Gastrocnemius medialis (tissue), 4 donors: ENCODE measurements at regions not wholly inside any gene's neighbourhood (a gene's known extent, or its start where the extent isn't known, plus 50 kb on each side); places are given as distances from the start of the nearest gene placed in this dataset.

Source experiments
- POLR2A ChIP-seq, 2 donors: fragments of 450-650 bp; IDR thresholded peaks; one replicate each; pipeline ENCODE4 v1.6.1; 2017; ENCODE audit warnings: antibody characterized with exemption in 2 of 2, mild to moderate bottlenecking in 2 of 2, moderate library complexity in 2 of 2
- TF ChIP-seq, protein P1 (sequence below), 5 experiments: fragments of 450-650 bp in 3 of 5; fragments of 200-600 bp in 2 of 5; sonication (generic) in 2 of 5; IDR thresholded peaks in 4 of 5; conservative IDR thresholded peaks in 1 of 5; 1 replicate in 4 of 5; 2 replicates in 1 of 5; pipeline ENCODE4 v1.5.1; 2016 to 2019; ENCODE audit warnings: antibody characterized with exemption in 5 of 5, mild to moderate bottlenecking in 3 of 5, moderate library complexity in 3 of 5

DNA sequence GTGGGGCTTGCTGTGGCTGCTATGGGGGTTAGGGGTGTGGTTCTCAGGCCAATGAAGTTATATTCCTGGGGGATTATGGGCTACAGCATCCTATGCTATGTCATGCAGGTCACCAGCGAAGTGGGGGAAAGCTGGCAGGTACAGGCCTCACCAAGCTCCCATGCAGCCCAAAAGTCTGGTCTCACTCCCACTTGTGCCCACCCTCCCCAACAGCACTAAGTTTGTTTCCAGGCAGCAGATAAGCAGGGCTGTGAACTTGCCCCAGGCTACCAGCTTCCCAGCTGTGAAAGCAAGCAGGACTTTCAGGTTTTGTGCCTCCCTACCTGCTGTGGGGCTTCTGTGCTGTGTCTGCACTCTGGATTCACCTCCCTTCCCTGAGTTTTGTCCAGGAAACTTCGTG, 469.7 kb downstream of the CPS1 start:
- TF ChIP-seq, protein P1, sequence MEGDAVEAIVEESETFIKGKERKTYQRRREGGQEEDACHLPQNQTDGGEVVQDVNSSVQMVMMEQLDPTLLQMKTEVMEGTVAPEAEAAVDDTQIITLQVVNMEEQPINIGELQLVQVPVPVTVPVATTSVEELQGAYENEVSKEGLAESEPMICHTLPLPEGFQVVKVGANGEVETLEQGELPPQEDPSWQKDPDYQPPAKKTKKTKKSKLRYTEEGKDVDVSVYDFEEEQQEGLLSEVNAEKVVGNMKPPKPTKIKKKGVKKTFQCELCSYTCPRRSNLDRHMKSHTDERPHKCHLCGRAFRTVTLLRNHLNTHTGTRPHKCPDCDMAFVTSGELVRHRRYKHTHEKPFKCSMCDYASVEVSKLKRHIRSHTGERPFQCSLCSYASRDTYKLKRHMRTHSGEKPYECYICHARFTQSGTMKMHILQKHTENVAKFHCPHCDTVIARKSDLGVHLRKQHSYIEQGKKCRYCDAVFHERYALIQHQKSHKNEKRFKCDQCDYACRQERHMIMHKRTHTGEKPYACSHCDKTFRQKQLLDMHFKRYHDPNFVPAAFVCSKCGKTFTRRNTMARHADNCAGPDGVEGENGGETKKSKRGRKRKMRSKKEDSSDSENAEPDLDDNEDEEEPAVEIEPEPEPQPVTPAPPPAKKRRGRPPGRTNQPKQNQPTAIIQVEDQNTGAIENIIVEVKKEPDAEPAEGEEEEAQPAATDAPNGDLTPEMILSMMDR (IDR thresholded peaks at IDR 0.05 in 4 of 5, conservative IDR thresholded peaks at IDR 0.05 in 1 of 5), result no peak
- no peak for TF ChIP-seq POLR2A (IDR thresholded peaks at IDR 0.05)
